SK-N-SH (cell line): ENCODE measurements at regions not wholly inside any gene's neighbourhood (a gene's known extent, or its start where the extent isn't known, plus 50 kb on each side); places are given as distances from the start of the nearest gene placed in this dataset.

Experiments
- EZH2phosphoT487 ChIP-seq: fragments of 200-600 bp; sonication (generic); IDR thresholded peaks from 2 replicates; pipeline ENCODE4 v1.6.1; 2017; ENCODE audit warnings: low read depth, mixed run types, mild to moderate bottlenecking, antibody characterized with exemption, moderate library complexity, borderline replicate concordance
- GABPA ChIP-seq: IDR thresholded peaks from 2 replicates; pipeline ENCODE4 v1.4.0; 2012; ENCODE audit warnings: low read depth, mild to moderate bottlenecking
- IRF3 ChIP-seq: fragments of 150-350 bp; IDR thresholded peaks from 2 replicates; pipeline ENCODE4 v1.6.1; 2016; ENCODE audit warnings: mild to moderate bottlenecking, low read depth, low read length
- MAX ChIP-seq: IDR thresholded peaks from 2 replicates; pipeline ENCODE4 v1.4.0; 2012; ENCODE audit warnings: low read depth
- NFIC ChIP-seq: IDR thresholded peaks from 2 replicates; pipeline ENCODE4 v1.4.0; 2012; ENCODE audit warnings: borderline replicate concordance
- POLR2AphosphoS5 ChIP-seq: IDR thresholded peaks from 2 replicates; pipeline ENCODE4 v1.6.1; 2012; ENCODE audit warnings: low read depth, low read length
- RCOR1 ChIP-seq: fragments of 150-350 bp; IDR thresholded peaks from 2 replicates; pipeline ENCODE4 v1.6.1; 2017; ENCODE audit warnings: antibody characterized with exemption, low read length
- REST ChIP-seq: IDR thresholded peaks from 2 replicates; pipeline ENCODE4 v1.6.1; 2012; ENCODE audit warnings: mild to moderate bottlenecking, low read depth, low read length, moderate library complexity
- SMC3 ChIP-seq: IDR thresholded peaks from 2 replicates; pipeline ENCODE4 v1.6.1; 2012; ENCODE audit warnings: low read depth, low read length, improper control_type of control experiment
- TAF1 ChIP-seq: IDR thresholded peaks from 2 replicates; pipeline ENCODE4 v1.6.1; 2012; ENCODE audit warnings: low read depth, mild to moderate bottlenecking, low read length, moderate library complexity, borderline replicate concordance
- TF ChIP-seq, protein P1 (sequence below): fragments of 200-600 bp; sonication (generic); IDR thresholded peaks from 2 replicates; pipeline ENCODE4 v1.6.1; 2017; ENCODE audit warnings: antibody characterized with exemption, mild to moderate bottlenecking, moderate library complexity
- TF ChIP-seq, protein P2 (sequence below): IDR thresholded peaks from 2 replicates; pipeline ENCODE4 v1.4.0; 2012; ENCODE audit warnings: low read depth, borderline replicate concordance

DNA sequence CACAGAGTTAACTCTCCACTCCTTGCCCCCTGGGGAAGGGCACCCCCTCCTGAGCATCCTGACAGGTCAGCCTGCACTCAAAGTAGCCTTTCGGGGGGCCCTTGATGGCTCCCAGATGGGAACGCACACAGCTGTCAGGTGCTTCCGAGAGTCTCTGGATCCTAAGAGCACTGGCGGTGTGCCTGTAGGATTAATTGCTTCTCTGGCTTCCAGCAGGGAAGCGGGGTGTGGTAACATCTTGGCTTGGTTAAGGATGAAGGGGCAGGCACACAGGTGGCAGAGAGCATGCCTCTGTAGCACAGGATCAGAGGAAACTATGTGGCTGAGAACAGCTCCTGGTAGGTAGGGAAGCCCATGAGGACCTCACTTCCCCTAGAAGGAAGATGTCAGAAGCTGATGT lies 199.8 kb downstream of the MIAT start:
- no peak for TF ChIP-seq RCOR1
- no peak for TF ChIP-seq POLR2AphosphoS5
- TF ChIP-seq, protein P1, sequence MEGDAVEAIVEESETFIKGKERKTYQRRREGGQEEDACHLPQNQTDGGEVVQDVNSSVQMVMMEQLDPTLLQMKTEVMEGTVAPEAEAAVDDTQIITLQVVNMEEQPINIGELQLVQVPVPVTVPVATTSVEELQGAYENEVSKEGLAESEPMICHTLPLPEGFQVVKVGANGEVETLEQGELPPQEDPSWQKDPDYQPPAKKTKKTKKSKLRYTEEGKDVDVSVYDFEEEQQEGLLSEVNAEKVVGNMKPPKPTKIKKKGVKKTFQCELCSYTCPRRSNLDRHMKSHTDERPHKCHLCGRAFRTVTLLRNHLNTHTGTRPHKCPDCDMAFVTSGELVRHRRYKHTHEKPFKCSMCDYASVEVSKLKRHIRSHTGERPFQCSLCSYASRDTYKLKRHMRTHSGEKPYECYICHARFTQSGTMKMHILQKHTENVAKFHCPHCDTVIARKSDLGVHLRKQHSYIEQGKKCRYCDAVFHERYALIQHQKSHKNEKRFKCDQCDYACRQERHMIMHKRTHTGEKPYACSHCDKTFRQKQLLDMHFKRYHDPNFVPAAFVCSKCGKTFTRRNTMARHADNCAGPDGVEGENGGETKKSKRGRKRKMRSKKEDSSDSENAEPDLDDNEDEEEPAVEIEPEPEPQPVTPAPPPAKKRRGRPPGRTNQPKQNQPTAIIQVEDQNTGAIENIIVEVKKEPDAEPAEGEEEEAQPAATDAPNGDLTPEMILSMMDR, result no peak
- TF ChIP-seq REST, result no peak
- no peak for TF ChIP-seq SMC3
- TF ChIP-seq IRF3, result no peak
- no peak for TF ChIP-seq TAF1
- TF ChIP-seq GABPA, result no peak
- TF ChIP-seq NFIC, result no peak
- TF ChIP-seq EZH2phosphoT487, result no peak
- TF ChIP-seq, protein P2, sequence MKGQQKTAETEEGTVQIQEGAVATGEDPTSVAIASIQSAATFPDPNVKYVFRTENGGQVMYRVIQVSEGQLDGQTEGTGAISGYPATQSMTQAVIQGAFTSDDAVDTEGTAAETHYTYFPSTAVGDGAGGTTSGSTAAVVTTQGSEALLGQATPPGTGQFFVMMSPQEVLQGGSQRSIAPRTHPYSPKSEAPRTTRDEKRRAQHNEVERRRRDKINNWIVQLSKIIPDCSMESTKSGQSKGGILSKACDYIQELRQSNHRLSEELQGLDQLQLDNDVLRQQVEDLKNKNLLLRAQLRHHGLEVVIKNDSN, result no peak
- TF ChIP-seq MAX, result no peak
